ENCODE measurements at regions not wholly inside any gene's neighbourhood (a gene's known extent, or its start where the extent isn't known, plus 50 kb on each side); places are given as distances from the start of the nearest gene placed in this dataset.

- TF ChIP-seq EZH2 (IDR thresholded peaks at IDR 0.05; ENCODE audit: borderline replicate concordance, low read depth, low read length, severe bottlenecking) (no peak), CTCF (IDR thresholded peaks at IDR 0.05; ENCODE audit: borderline replicate concordance, extremely low read depth, low read length, poor library complexity, severe bottlenecking) (no peak)
These were observed 61.3 kb upstream of the SLC6A6 start for GRCh38 chr3:14340960-14341708.

Measured in DND-41 (cell line).